Right hindlimb (tissue), 1 donor: ENCODE measurements at regions not wholly inside any gene's neighbourhood (a gene's known extent, or its start where the extent isn't known, plus 50 kb on each side); places are given as distances from the start of the nearest gene placed in this dataset.

ENCODE experiments used
- DNase-seq: peaks from one replicate; pipeline ENCODE4 v3.0.0-alpha.2; 2018

- no peak for DNase-seq
Measured at GRCh38 chr14:73800970-73801515, 50.6 kb upstream of the PTGR2 start.

- no peak for DNase-seq
Measured at GRCh38 chr14:73797543-73798265, 53.9 kb upstream of the PTGR2 start.

GRCh38 chr14:73796893-73797542 is 54.6 kb upstream of the PTGR2 start:
- no peak for DNase-seq

GRCh38 chr14:73796415-73796814 is 55.2 kb upstream of the PTGR2 start:
- DNase-seq = no peak

- no peak for DNase-seq
Measured at GRCh38 chr14:73795974-73796373, 55.7 kb upstream of the PTGR2 start.

GRCh38 chr14:73795466-73795865 is 56.2 kb upstream of the PTGR2 start:
- no peak for DNase-seq

- DNase-seq = no peak
Measured at GRCh38 chr14:73794146-73794545, 57.5 kb upstream of the PTGR2 start.

- DNase-seq = no peak
Measured at GRCh38 chr14:73792481-73792880, 59.1 kb upstream of the PTGR2 start.

GRCh38 chr14:73789989-73790581 is 61.5 kb upstream of the PTGR2 start:
- DNase-seq = peak; percentile 94

- no peak for DNase-seq
Measured at GRCh38 chr14:73788701-73789551, 62.7 kb upstream of the PTGR2 start.

GRCh38 chr14:73788317-73788598 is 63.4 kb upstream of the PTGR2 start:
- DNase-seq = no peak

GRCh38 chr14:73787486-73788316 is 63.9 kb upstream of the PTGR2 start:
- peak; percentile 39 for DNase-seq

GRCh38 chr14:73786636-73787485 is 64.8 kb upstream of the PTGR2 start:
- DNase-seq = peak; percentile 77

GRCh38 chr14:73785834-73786635 is 65.6 kb upstream of the PTGR2 start:
- DNase-seq = peak; percentile 80

- DNase-seq = peak; percentile 61
Measured at GRCh38 chr14:73785336-73785833, 66.2 kb upstream of the PTGR2 start.

GRCh38 chr14:73784988-73785313 is 66.7 kb upstream of the PTGR2 start:
- no peak for DNase-seq

GRCh38 chr14:73784181-73784987 is 67.2 kb upstream of the PTGR2 start:
- DNase-seq = no peak

GRCh38 chr14:73783107-73783727 is 68.4 kb upstream of the PTGR2 start:
- peak; percentile 14 for DNase-seq

- DNase-seq = peak; percentile 6
Measured at GRCh38 chr14:73782623-73783022, 68.4 kb upstream of the PNMA1 start.
